T-helper 2 cell (primary cell): ENCODE measurements at regions not wholly inside any gene's neighbourhood (a gene's known extent, or its start where the extent isn't known, plus 50 kb on each side); places are given as distances from the start of the nearest gene placed in this dataset.

Source experiments
- DNase-seq, 5 experiments: peaks; one replicate each; pipeline versions ENCODE4 v3.0.0 to v3.0.0-alpha.2; 2012 to 2022

- no peak for DNase-seq
These were observed 52.7 kb upstream of the PELI1 start for GRCh38 chr2:64196963-64197362.

GRCh38 chr2:64201151-64201550 is 56.9 kb upstream of the PELI1 start:
- DNase-seq = no peak

GRCh38 chr2:64202206-64202845 is 58.1 kb upstream of the PELI1 start:
- peak in 1 of 5 experiments; percentile 11 for DNase-seq

- no peak for DNase-seq
These were observed 59.1 kb upstream of the PELI1 start for GRCh38 chr2:64203131-64203857.

- DNase-seq = peak; percentile 12 to 33 (median 21)
These were observed 59.8 kb upstream of the PELI1 start for GRCh38 chr2:64203858-64204632.

GRCh38 chr2:64204703-64205102 is 60.5 kb upstream of the PELI1 start:
- peak in 1 of 5 experiments; percentile 15 for DNase-seq

- no peak for DNase-seq
These were observed 61.2 kb upstream of the PELI1 start for GRCh38 chr2:64205415-64205814.

GRCh38 chr2:64207573-64207972 is 63.4 kb upstream of the PELI1 start:
- DNase-seq = no peak

- no peak for DNase-seq
These were observed 66.6 kb upstream of the PELI1 start for GRCh38 chr2:64210816-64211215.

- DNase-seq = no peak
These were observed 67.2 kb upstream of the PELI1 start for GRCh38 chr2:64211276-64211921.

- DNase-seq = peak in 2 of 5 experiments; percentile 19 to 72
These were observed 68.1 kb upstream of the PELI1 start for GRCh38 chr2:64212346-64212745.

- DNase-seq = peak in 1 of 5 experiments; percentile 80
These were observed 68.6 kb upstream of the PELI1 start for GRCh38 chr2:64212801-64213321.

GRCh38 chr2:64213532-64214275 is 69.5 kb upstream of the PELI1 start:
- peak in 1 of 5 experiments; percentile 34 for DNase-seq

- DNase-seq = peak in 2 of 5 experiments; percentile 22 to 73
These were observed 70.3 kb upstream of the PELI1 start for GRCh38 chr2:64214281-64215115.

- DNase-seq = no peak
These were observed 73.1 kb upstream of the PELI1 start for GRCh38 chr2:64217198-64217869.

GRCh38 chr2:64218137-64218802 is 74.0 kb upstream of the PELI1 start:
- no peak for DNase-seq

- no peak for DNase-seq
These were observed 74.9 kb upstream of the PELI1 start for GRCh38 chr2:64219149-64219548.

GRCh38 chr2:64220265-64220664 is 76.0 kb upstream of the PELI1 start:
- DNase-seq = no peak

GRCh38 chr2:64220894-64221617 is 76.8 kb upstream of the PELI1 start:
- DNase-seq = no peak
